Neuronal stem cell (in vitro differentiated cells): ENCODE measurements at regions not wholly inside any gene's neighbourhood (a gene's known extent, or its start where the extent isn't known, plus 50 kb on each side); places are given as distances from the start of the nearest gene placed in this dataset.

Experiments used
- DNase-seq: peaks from one replicate; pipeline ENCODE4 v3.0.0-alpha.2; 2013; ENCODE audit warnings: low spot score
- H2AFZ ChIP-seq: one replicate; pipeline ENCODE4 v1.6.1; 2013; ENCODE audit warnings: mild to moderate bottlenecking, low read length, inconsistent platforms
- H2AK5ac ChIP-seq: 2 replicates; pipeline ENCODE4 v1.6.1; 2013; ENCODE audit warnings: low read depth, mild to moderate bottlenecking, inconsistent platforms, low read length, moderate library complexity, mixed read lengths
- H2BK120ac ChIP-seq: 2 replicates; pipeline ENCODE4 v1.6.1; 2013; ENCODE audit warnings: low read depth, mild to moderate bottlenecking, inconsistent platforms, low read length, moderate library complexity, mixed read lengths
- H2BK12ac ChIP-seq: one replicate; pipeline ENCODE4 v1.6.1; 2013; ENCODE audit warnings: low read length, inconsistent platforms
- H2BK15ac ChIP-seq: 2 replicates; pipeline ENCODE4 v1.6.1; 2013; ENCODE audit warnings: mild to moderate bottlenecking, low read length, inconsistent platforms, mixed read lengths
- H2BK5ac ChIP-seq: one replicate; pipeline ENCODE4 v1.6.1; 2013; ENCODE audit warnings: inconsistent platforms, mild to moderate bottlenecking, low read length, moderate library complexity
- H3K14ac ChIP-seq: one replicate; pipeline ENCODE4 v1.6.1; 2013; ENCODE audit warnings: low read length, inconsistent platforms
- H3K18ac ChIP-seq: 2 replicates; pipeline ENCODE4 v1.6.1; 2013; ENCODE audit warnings: low read length, inconsistent platforms
- H3K23ac ChIP-seq: 2 replicates; pipeline ENCODE4 v1.6.1; 2013; ENCODE audit warnings: low read depth, mild to moderate bottlenecking, mixed read lengths, low read length, inconsistent platforms; ENCODE audit not compliant: poor library complexity
- H3K27ac ChIP-seq: replicated peaks from 3 replicates; pipeline ENCODE4 v1.5.1; 2013; ENCODE audit warnings: low read length, inconsistent platforms
- H3K27me3 ChIP-seq, 3 experiments: 2 replicates each; pipeline ENCODE4 v1.6.1; 2013; ENCODE audit warnings: low read length in 3 of 3, mild to moderate bottlenecking in 2 of 3, inconsistent platforms in 1 of 3, low read depth in 1 of 3, mixed read lengths in 1 of 3, moderate library complexity in 1 of 3; ENCODE audit not compliant: control insufficient read depth in 3 of 3, insufficient read depth in 3 of 3
- H3K36me3 ChIP-seq, 2 donors: replicated peaks in 1 of 2; 2 replicates each; pipeline ENCODE4 v1.6.1; 2013; ENCODE audit warnings: low read length in 2 of 2; ENCODE audit not compliant: control insufficient read depth in 2 of 2, insufficient read depth in 2 of 2
- H3K4ac ChIP-seq: 2 replicates; pipeline ENCODE4 v1.6.1; 2013; ENCODE audit warnings: inconsistent platforms, mild to moderate bottlenecking, low read length, moderate library complexity
- H3K4me1 ChIP-seq, 2 donors: 1 replicate in 1 of 2; 2 replicates in 1 of 2; pipeline ENCODE4 v1.6.1; 2013; ENCODE audit warnings: low read length in 2 of 2, low read depth in 1 of 2; ENCODE audit not compliant: control insufficient read depth in 2 of 2, insufficient read depth in 1 of 2
- H3K4me2 ChIP-seq: one replicate; pipeline ENCODE4 v1.6.1; 2013; ENCODE audit warnings: mild to moderate bottlenecking, low read length, inconsistent platforms; ENCODE audit not compliant: insufficient read depth, poor library complexity, severe bottlenecking
- H3K4me3 ChIP-seq, 2 donors: 2 replicates each; pipeline ENCODE4 v1.5.1; 2013; ENCODE audit warnings: low read length in 2 of 2, mild to moderate bottlenecking in 2 of 2, inconsistent platforms in 1 of 2, moderate library complexity in 1 of 2
- H3K79me1 ChIP-seq: one replicate; pipeline ENCODE4 v1.6.1; 2013; ENCODE audit warnings: low read depth, mild to moderate bottlenecking, inconsistent platforms, low read length, moderate library complexity
- H3K9ac ChIP-seq: one replicate; pipeline ENCODE4 v1.6.1; 2013; ENCODE audit warnings: mild to moderate bottlenecking, low read depth, low read length, inconsistent platforms; ENCODE audit not compliant: poor library complexity
- H3K9me3 ChIP-seq, 2 donors: replicated peaks in 1 of 2; 2 replicates each; pipeline versions ENCODE3 to v1.6.1; 2013; ENCODE audit warnings: low read length in 2 of 2, mild to moderate bottlenecking in 2 of 2, inconsistent platforms in 1 of 2, low read depth in 1 of 2, mixed read lengths in 1 of 2, moderate library complexity in 1 of 2; ENCODE audit not compliant: control insufficient read depth in 2 of 2, insufficient read depth in 1 of 2
- H4K8ac ChIP-seq: one replicate; pipeline ENCODE4 v1.6.1; 2013; ENCODE audit warnings: low read depth, mild to moderate bottlenecking, inconsistent platforms, low read length, moderate library complexity
- H4K91ac ChIP-seq: one replicate; pipeline ENCODE4 v1.6.1; 2013; ENCODE audit warnings: low read length, low read depth, mild to moderate bottlenecking, inconsistent platforms; ENCODE audit not compliant: poor library complexity
- WGBS, 2 donors: extraction: QIAGEN DNeasy Blood & Tissue Kit; methylation state at CpG; one replicate each; pipeline ENCODE4 v1.1.7; 2013; ENCODE audit warnings: missing lambda C conversion rate in 2 of 2, mixed read lengths in 1 of 2; ENCODE audit not compliant: insufficient read length in 2 of 2, insufficient replicate concordance in 1 of 2; ENCODE audit errors: extremely low coverage in 2 of 2; 5-methylcytosine and 5-hydroxymethylcytosine counted together

- Histone ChIP-seq H2BK12ac (no peak overlapping the region), H3K9ac (no peak overlapping the region), H2BK5ac (no peak overlapping the region), H4K91ac (no peak overlapping the region), H3K4me3 (no peak overlapping the region), H3K9me3 (peaks cover 0 to 4% of the 10 kb centered on the region in 2 donors), H3K4ac (no peak overlapping the region), H4K8ac (no peak overlapping the region), H3K4me1 (no peaks in the 10 kb centered on the region), H3K14ac (no peak overlapping the region), H3K18ac (no peak overlapping the region), H3K4me2 (no peak overlapping the region), H2AFZ (no peak overlapping the region), H2BK15ac (no peak overlapping the region), H3K27ac (no peak overlapping the region), H2BK120ac (no peak overlapping the region), H3K79me1 (no peaks in the 10 kb centered on the region), H2AK5ac (no peak overlapping the region), H3K27me3 (no peaks in the 10 kb centered on the region), H3K36me3 (no peaks in the 10 kb centered on the region), H3K23ac (no peak overlapping the region)
- WGBS, 2 donors = no CpG with 5 or more reads among the region's 3 CpGs
- no peak for DNase-seq
Measured at GRCh38 chr3:8011902-8012301, 489.7 kb upstream of the LMCD1 start.

- H3K4me1 ChIP-seq = no peaks in the 10 kb centered on the region
- H3K23ac ChIP-seq = peak overlapping the region; percentile 48
- no CpG with 5 or more reads among the region's 7 CpGs for WGBS, 2 donors
- peak overlapping the region; percentile 16 for H3K18ac ChIP-seq
- H3K14ac ChIP-seq = no peak overlapping the region
- no peak overlapping the region for H3K27ac ChIP-seq
- no peak for DNase-seq
- H3K4me2 ChIP-seq = no peak overlapping the region
- no peak overlapping the region for H3K4ac ChIP-seq
- no peaks in the 10 kb centered on the region for H3K36me3 ChIP-seq
- H4K8ac ChIP-seq = peak overlapping the region; percentile 83
- H2BK5ac ChIP-seq = no peak overlapping the region
- no peak overlapping the region for H2AK5ac ChIP-seq
- H3K27me3 ChIP-seq = peaks cover 0 to 2% (median 0%) of the 10 kb centered on the region in 3 experiments
- H3K79me1 ChIP-seq = no peaks in the 10 kb centered on the region
- H3K9me3 ChIP-seq = peaks cover 0 to 7% of the 10 kb centered on the region in 2 donors
- H4K91ac ChIP-seq = no peak overlapping the region
- H2BK120ac ChIP-seq = no peak overlapping the region
- no peak overlapping the region for H2BK12ac ChIP-seq
- no peak overlapping the region for H3K9ac ChIP-seq
- no peak overlapping the region for H2BK15ac ChIP-seq
- H3K4me3 ChIP-seq = no peak overlapping the region
- no peak overlapping the region for H2AFZ ChIP-seq
Measured at GRCh38 chr3:8020047-8020841, 481.4 kb upstream of the LMCD1 start.

- no peak for DNase-seq
- no peak overlapping the region for H3K4me2 ChIP-seq
- no peak overlapping the region for H3K27ac ChIP-seq
- H2AFZ ChIP-seq = no peak overlapping the region
- H4K91ac ChIP-seq = no peak overlapping the region
- H3K14ac ChIP-seq = no peak overlapping the region
- peaks cover 0 to 5% of the 10 kb centered on the region in 2 donors for H3K9me3 ChIP-seq
- H3K4me1 ChIP-seq = no peaks in the 10 kb centered on the region
- H2AK5ac ChIP-seq = no peak overlapping the region
- WGBS, 2 donors = no CpG with 5 or more reads among the region's 1 CpG
- H4K8ac ChIP-seq = no peak overlapping the region
- peaks cover 2% of the 10 kb centered on the region for H3K79me1 ChIP-seq
- H3K9ac ChIP-seq = no peak overlapping the region
- no peak overlapping the region for H2BK15ac ChIP-seq
- no peak overlapping the region for H2BK12ac ChIP-seq
- H2BK120ac ChIP-seq = no peak overlapping the region
- no peaks in the 10 kb centered on the region for H3K36me3 ChIP-seq
- H3K18ac ChIP-seq = no peak overlapping the region
- H3K23ac ChIP-seq = no peak overlapping the region
- H3K4ac ChIP-seq = no peak overlapping the region
- H3K27me3 ChIP-seq = no peaks in the 10 kb centered on the region
- no peak overlapping the region for H3K4me3 ChIP-seq
- H2BK5ac ChIP-seq = no peak overlapping the region
Measured at GRCh38 chr3:8027954-8028353, 473.7 kb upstream of the LMCD1 start.

- H2BK12ac ChIP-seq = no peak overlapping the region
- WGBS, 2 donors = no CpG with 5 or more reads among the region's 2 CpGs
Measured at GRCh38 chr3:8050283-8050682, 451.3 kb upstream of the LMCD1 start.

More at GRCh38 chr3:8050283-8050682, 451.3 kb upstream of the LMCD1 start:
- H3K18ac ChIP-seq = no peak overlapping the region
- no peak overlapping the region for H3K27ac ChIP-seq
- H3K23ac ChIP-seq = no peak overlapping the region
- H2BK15ac ChIP-seq = no peak overlapping the region
- no peak overlapping the region for H3K9ac ChIP-seq
- H3K14ac ChIP-seq = no peak overlapping the region
- no peaks in the 10 kb centered on the region for H3K27me3 ChIP-seq
- H3K4ac ChIP-seq = no peak overlapping the region
- H3K79me1 ChIP-seq = no peaks in the 10 kb centered on the region
- H2AFZ ChIP-seq = no peak overlapping the region
- H2BK5ac ChIP-seq = no peak overlapping the region
- H4K91ac ChIP-seq = no peak overlapping the region
- H4K8ac ChIP-seq = no peak overlapping the region
- no peak for DNase-seq
- peaks cover 0 to 1% of the 10 kb centered on the region in 2 donors for H3K4me1 ChIP-seq
- H2BK120ac ChIP-seq = no peak overlapping the region
- H3K4me2 ChIP-seq = no peak overlapping the region
- no peak overlapping the region for H2AK5ac ChIP-seq
- no peaks in the 10 kb centered on the region for H3K36me3 ChIP-seq
- no peak overlapping the region for H3K4me3 ChIP-seq
- no peaks in the 10 kb centered on the region for H3K9me3 ChIP-seq
